ENCODE measurements at regions not wholly inside any gene's neighbourhood (a gene's known extent, or its start where the extent isn't known, plus 50 kb on each side); places are given as distances from the start of the nearest gene placed in this dataset.

DNA sequence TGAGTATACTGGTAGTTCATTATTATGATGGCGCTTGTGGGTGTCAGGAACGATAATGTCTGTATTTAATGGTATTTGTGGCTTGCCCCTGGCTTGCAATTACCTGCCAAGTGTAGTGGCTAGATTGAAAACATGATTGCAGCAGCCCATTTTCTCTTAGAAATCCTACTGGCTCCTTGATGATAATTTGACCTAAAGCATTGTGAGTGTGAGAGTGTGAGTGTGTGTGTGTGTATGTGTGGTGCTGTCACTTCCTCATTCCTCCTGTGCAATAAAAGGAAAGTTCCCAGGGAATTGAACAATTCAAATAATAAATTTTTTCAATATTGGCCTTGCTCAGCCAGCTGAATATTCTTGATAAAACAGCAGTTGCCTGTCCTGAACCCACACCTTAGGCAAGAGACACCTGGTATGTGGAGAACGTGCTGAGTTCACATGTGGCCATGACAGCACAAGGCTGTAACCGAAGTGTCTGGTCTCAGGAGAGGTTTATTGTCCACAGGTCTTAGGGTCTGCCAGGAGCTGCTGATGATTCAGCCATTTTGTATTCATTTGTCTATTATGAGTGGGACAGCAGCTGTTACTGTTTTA is 193.3 kb downstream of the CD47 start:
- no peak for DNase-seq (ENCODE audit: low spot score)

DNA sequence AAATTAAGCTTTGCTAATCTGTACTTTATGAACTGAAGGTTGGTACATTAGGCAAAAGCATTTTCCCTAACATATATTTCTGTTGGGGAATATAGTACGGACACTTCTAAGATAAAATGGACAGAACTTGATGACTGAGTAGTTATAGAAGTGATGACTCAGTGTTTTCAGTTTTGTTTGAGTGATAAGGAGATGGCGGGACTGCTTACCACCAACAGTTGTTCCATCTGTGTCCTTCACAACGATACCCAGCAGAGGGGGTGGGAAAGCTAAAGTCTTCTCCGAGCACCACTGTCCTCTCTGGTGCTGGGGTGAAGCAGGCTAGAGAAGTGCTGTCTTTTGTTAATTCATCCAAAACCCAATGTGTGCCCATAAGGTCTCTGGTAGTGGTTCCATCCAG is 195.8 kb downstream of the CD47 start:
- no peak for DNase-seq (ENCODE audit: low spot score)

DNA sequence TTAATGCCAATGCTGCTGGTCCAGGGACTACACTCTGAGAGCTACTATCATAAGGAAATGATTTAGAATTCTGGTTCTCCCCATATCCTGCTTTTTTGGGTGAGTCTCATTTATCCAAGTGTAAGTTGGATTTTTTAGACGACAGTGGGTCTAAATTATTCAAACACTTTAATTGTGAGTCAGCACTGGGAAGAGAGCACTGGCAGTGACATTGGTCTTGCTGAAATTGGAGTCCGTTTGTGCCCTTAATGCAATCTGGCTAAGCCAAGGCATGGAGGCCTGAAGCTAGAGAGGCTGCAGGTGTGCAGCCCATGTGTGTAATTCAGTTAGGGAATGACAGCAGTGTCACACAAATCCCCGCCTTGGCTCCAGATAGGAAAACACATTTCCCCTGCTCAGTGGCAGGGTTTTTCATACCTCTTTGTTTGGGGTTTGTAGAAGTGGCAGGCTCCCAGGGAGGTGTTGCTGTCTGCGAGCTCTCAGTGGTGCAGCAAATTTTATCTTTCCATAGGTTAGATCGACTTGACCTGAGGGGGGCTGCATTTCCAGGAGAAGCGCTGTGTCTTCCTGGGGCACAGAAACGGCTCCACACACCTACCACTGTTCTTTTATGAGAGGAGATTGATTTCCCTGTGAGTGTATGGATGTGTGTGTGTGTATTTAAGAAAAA is 197.7 kb downstream of the CD47 start:
- no peak for DNase-seq (ENCODE audit: low spot score)

DNA sequence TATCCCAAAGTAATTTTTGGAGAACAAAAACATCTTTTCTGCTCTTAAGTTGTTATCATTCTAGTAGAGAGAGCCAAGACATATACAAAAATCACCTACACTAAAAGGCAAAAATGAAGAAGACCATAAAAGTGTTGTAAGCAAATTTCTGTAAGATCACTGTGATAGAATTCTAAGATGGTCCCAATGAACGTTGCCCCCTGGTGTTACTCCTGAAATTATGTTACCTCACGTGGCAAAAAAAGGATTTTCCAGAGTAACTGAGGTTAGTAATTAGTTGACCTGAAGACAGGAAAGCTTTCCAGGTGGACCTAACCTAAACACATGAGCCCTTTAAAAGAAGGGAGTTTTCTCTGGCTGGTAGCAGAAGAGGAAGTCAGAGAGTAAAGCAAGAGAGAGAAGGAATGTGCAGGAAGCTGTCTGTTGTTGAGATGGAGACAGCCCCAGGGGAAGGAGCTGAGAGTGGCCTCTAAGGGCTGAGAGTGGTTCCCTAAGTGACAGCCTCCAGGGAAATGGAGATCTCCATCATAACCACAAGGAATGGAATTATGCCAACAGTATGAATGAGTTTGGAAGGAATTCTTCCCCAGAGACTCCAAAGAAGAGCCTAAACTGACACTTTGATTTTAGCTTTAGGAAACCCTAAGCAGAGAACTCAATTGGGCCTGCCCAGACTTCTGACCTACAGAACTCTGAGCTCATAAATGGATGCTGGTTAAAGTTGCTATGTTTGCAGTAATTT is 205.9 kb downstream of the CD47 start:
- DNase-seq (ENCODE audit: low spot score): no peak

DNA sequence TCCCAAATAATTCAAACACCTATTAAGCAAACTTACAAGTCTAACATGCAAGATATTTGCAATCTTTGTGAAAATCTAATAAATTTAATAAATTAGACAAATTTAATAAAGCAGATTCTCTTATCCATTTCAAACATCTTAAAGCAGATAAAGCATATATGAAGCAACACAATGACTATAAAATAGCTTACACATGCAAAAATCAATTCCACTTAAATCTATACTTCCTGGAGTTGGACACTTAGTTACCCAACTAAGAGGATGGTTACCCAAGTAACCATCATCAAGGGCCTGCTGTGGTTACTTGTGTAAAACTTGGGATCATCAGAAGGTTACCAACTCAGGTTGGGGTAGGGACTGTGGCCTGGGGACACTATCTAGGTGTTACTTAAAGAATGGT is 206.8 kb downstream of the CD47 start:
- DNase-seq (ENCODE audit: low spot score): no peak

DNA sequence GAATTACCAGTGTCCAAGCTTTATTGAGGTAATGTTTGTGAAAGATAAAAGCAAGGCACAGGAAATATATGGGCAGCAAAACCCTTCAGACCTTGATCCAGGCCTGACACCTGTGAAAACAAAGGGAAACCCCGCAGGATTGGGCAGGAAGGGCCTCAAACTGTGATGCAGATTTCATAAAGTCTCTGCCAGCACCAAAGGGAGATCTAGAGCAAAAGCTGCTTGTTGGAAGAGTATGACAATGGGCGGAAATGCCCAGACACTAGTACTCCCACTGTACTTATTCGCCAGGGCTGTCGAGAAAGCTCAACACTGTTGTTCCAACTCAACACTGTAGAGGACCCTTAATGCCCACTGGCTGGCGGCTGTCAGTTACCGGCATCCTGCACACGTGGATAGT is 207.9 kb downstream of the CD47 start:
- DNase-seq (ENCODE audit: low spot score): no peak

DNA sequence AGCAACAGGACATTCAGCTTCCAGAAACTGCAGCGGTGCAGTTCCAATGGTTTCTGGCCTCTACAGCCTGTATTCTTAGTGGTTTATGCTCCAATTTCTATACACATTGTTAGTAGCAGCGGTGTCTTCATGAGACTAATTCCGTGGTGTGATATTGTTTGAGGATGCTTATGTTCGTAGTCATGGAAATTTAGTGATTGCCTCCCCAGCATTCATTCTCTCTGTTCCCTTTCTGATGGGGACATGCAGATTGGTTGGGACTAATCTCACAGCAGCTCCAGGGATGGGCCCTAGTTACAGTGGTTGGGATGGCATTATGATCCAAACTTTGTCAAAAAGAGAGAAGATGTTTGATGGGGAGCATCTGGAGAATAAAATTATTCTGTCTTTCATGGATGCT is 208.6 kb downstream of the CD47 start:
- no peak for DNase-seq (ENCODE audit: low spot score)

DNA sequence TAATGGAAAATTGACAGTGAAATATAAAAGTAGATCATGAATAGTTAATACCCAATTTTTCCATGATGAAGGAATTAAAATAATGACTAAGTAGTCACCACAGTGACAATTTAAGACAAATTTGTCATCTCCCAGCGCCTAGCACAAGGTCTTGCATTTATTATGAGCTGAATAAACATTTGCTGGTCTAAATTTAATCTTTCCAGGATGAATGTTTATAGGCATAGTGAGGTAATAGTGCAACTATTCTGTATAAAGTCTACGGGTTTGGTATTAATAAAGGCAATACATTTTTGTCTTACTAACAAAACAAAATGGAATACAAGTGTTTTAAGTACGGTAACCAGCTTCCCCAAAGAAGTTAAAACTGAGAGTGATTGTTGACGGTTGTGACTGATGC is 209.3 kb downstream of the CD47 start:
- DNase-seq (ENCODE audit: low spot score): no peak

DNA sequence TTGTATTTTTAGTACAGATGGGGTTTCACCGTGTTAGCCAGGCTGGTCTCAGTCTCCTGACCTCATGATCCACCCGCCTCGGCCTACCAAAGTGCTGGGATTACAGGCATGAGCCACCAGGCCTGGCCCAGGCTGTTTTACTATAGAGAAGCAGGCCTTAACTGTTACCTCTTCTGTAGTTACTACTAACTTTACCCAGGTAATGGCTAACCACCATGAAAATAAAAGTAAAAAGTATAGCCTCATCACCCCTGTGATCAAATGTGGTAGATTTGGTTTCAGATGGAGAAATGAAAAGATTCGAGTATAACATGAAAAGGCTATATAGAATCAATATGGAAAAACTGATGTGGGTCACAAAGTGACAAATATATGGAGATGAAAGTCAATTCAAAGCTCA is 210.1 kb downstream of the CD47 start:
- no peak for DNase-seq (ENCODE audit: low spot score)

DNA sequence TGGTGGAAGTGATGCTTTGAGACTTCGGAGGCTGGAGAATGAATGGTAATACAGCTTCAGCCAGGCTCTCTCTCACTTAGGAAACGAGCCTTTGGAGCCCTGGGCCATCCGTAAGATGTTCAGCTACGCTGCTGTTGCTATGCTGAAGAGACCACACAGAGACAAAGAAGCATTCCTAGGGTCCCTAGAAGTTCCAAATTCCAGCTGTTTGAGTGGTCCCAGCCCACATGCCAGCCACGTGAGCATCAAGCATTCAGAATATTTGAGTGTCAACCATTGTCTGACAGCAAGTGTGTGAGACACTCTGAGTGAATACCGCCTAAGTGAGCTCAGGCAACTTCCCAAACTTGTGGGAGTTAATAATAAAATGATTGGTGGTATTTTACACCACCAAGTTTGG is 212.9 kb downstream of the CD47 start:
- DNase-seq (ENCODE audit: low spot score): no peak

DNA sequence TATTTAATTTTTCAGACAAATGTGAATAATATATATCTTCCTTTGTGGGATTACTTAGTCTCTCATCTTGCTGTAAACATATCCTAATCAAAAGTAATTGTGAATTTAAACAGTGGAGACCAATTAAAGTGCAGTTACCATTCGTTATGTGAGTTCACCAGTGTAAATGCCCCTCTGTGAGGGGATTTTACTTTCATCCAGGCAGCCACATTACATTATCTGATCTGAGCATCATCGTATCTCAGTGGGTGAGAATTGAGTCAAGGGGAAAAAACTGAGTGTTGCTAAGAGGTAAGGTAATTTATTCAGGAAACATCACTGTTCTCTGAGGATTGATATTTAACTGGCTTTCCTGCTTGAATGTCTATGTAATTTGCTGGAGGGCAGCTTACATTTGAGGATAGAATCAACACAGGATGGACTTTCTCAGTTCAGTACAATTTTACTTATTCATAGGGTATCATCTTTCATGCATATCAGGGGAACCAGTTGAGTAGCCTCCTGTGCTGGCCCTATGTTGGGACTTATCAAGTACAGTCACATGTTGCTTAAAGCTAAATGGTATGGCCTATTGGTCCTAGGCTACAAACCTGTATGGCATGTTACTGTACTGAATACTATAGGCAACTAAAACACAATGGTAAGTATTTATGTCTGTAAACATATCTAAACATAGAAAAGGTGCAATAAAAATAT is 219.7 kb downstream of the CD47 start:
- no peak for DNase-seq (ENCODE audit: low spot score)

DNA sequence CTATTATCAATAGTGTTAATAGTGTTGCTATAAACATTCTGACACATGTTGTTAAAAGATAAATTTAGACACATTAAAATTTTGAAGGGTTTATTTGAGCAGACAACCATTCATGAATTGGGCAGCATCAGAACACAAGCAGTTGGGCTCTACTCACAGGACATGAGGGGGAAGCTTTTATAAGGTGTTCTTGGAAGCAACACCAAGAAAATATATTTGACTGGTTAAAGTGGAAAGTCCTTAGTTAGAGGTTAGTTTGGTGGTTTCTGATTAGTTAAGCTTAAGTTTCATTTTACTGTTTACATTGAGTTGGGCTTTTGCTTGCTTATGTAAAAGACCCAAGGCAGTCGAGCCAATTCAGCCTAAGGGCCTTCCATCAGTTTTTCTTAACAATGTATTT is 220.7 kb downstream of the CD47 start:
- DNase-seq (ENCODE audit: low spot score): no peak

DNA sequence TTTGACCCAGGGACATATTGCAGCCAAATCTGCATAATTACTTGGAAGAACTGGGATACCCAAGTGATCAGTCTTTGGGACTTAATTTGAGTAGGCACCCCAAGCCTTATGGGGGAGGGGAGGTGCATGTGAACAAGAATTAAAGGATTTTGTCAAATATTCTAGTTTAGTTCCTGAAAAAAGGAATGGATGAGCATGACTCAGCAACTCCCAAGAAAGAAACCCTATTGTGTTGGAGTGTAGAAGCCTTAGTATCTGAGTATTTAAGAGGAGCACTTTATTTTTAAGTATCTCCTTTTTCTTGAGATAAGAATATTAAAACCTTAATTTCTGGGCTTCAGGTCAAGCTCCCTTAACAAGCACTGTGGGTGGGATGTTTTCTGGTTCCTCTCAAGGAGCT is 222.4 kb downstream of the CD47 start:
- DNase-seq (ENCODE audit: low spot score): no peak

DNA sequence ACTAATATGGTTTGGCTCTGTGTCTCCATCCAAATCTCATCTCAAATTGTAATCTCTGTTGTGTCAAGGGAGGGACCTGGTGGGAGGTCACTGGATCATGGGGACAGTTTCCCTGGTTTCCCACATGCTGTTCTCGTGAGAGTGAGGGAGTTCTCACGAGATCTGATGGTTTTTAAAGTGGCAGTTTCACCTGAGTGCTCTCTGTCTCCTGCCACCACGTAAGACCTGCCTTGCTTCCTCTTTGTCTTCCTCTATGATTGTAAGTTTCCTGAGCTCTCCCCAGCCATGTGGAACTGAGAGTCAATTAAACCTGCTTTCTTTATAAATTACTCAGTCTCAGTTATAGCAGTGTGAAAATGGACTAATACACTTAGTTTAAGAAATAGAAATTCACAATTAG is 228.9 kb downstream of the CD47 start:
- DNase-seq (ENCODE audit: low spot score): no peak

DNA sequence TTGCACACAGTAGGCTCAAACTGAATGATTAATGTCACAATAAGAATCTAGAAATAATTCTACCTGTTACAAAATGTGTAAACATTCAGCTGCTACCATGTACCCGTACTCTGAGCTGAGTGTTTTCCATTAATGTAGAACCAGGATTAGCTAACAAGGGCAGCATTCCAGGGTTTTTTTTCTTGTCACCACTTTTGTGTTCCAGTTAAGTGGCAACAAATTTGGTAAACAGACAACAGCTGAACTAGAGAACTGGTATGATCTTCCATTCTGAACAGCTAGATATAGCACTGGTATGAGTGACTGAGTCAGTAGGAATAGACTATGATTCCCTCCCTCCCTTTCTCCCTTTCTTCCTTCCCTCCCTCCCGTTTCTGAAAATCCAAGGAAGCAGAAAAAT is 229.4 kb downstream of the CD47 start:
- DNase-seq (ENCODE audit: low spot score): no peak

Data from germinal center (tissue), 1 donor.